Stomach (tissue), 8 donors: ENCODE measurements at regions not wholly inside any gene's neighbourhood (a gene's known extent, or its start where the extent isn't known, plus 50 kb on each side); places are given as distances from the start of the nearest gene placed in this dataset.

ENCODE experiments used
- DNase-seq, 2 donors: peaks; one replicate each; pipeline versions ENCODE4 v3.0.0 to v3.0.0-alpha.2; 2013 to 2019
- H3K27ac ChIP-seq, 5 donors: fragments of 200-600 bp in 4 of 5; sonication (generic) in 4 of 5; one replicate each; pipeline ENCODE4 v1.5.1; 2013 to 2019; ENCODE audit warnings: mild to moderate bottlenecking in 1 of 5, moderate library complexity in 1 of 5
- H3K27me3 ChIP-seq, 3 donors: fragments of 200-600 bp; sonication (generic); one replicate each; pipeline ENCODE4 v1.5.1; 2017 to 2019; ENCODE audit warnings: mixed run types in 1 of 3
- H3K36me3 ChIP-seq, 4 donors: fragments of 200-600 bp; sonication (generic); 1 replicate in 3 of 4; 2 replicates in 1 of 4; pipeline ENCODE4 v1.5.1; 2016 to 2019
- H3K4me1 ChIP-seq, 4 donors: fragments of 200-600 bp; sonication (generic); one replicate each; pipeline ENCODE4 v1.5.1; 2016 to 2019
- H3K4me3 ChIP-seq, 4 donors: fragments of 200-600 bp; sonication (generic) in 3 of 4; one replicate each; pipeline ENCODE4 v1.5.1; 2016 to 2019; ENCODE audit warnings: mild to moderate bottlenecking in 1 of 4
- H3K9me3 ChIP-seq, 4 donors: fragments of 200-600 bp; sonication (generic); one replicate each; pipeline ENCODE4 v1.5.1; 2016 to 2019
- CTCF ChIP-seq, 7 experiments: fragments of 450-650 bp in 4 of 7; fragments of 200-600 bp in 3 of 7; sonication (generic) in 3 of 7; IDR thresholded peaks; one replicate each; pipeline ENCODE4 v1.5.1; 2016 to 2019; ENCODE audit warnings: antibody characterized with exemption in 7 of 7, control low read depth in 2 of 7, mild to moderate bottlenecking in 1 of 7
- EP300 ChIP-seq: sonication (generic); formaldehyde crosslinking; IDR thresholded peaks from one replicate; pipeline ENCODE4 v1.6.1; 2017; ENCODE audit warnings: antibody characterized with exemption
- POLR2A ChIP-seq, 4 donors: fragments of 450-650 bp; IDR thresholded peaks; one replicate each; pipeline ENCODE4 v1.6.1; 2016; ENCODE audit warnings: antibody characterized with exemption in 4 of 4, control low read depth in 2 of 4, mild to moderate bottlenecking in 1 of 4, moderate library complexity in 1 of 4
- POLR2AphosphoS5 ChIP-seq, 3 donors: sonication (generic); formaldehyde crosslinking; IDR thresholded peaks; one replicate each; pipeline ENCODE4 v1.6.1; 2016; ENCODE audit warnings: antibody characterized with exemption in 3 of 3
- WGBS, 5 donors: extraction: QIAGEN DNeasy Blood & Tissue Kit in 3 of 5; methylation state at CpG; one replicate each; pipeline versions ENCODE4 v1.1.5 to v1.1.7; 2013 to 2018; 5-methylcytosine and 5-hydroxymethylcytosine counted together
- intact Hi-C: fragments of 100-400 bp; cut with DNase I; formaldehyde crosslinking; loops from one replicate; pipeline ENCODE4 v1.15.1; 2023; ENCODE audit warnings: low total_unique reads
- donor health status: healthy with polysubstance abuse.
- donor health status: Bipolar disorder and iron deficiency.
- donor health status: healthy.

GRCh38 chr12:118689793-118690192, 291.5 kb upstream of the SRRM4 start:
- Histone ChIP-seq H3K27ac (no peak overlapping the region), H3K36me3 (no peaks in the 10 kb centered on the region), H3K27me3 (no peaks in the 10 kb centered on the region), H3K9me3 (no peaks in the 10 kb centered on the region), H3K4me3 (no peak overlapping the region), H3K4me1 (no peaks in the 10 kb centered on the region)
- WGBS, 5 donors = 18 to 32% (median 23%) methylated on average over 3 of the region's 3 CpGs
- no peak for TF ChIP-seq EP300
- TF ChIP-seq POLR2AphosphoS5 (IDR thresholded peaks at IDR 0.05) = no peak
- TF ChIP-seq CTCF (IDR thresholded peaks at IDR 0.05) = no peak
- no peak for TF ChIP-seq POLR2A (IDR thresholded peaks at IDR 0.05)
- DNase-seq = no peak
- intact Hi-C loops = no loop called here

GRCh38 chr12:118690506-118690905, 290.8 kb upstream of the SRRM4 start:
- no peaks in the 10 kb centered on the region for H3K4me1 ChIP-seq
- H3K36me3 ChIP-seq = no peaks in the 10 kb centered on the region
- no peak overlapping the region for H3K27ac ChIP-seq
- 45 to 67% (median 58%) methylated on average over 3 of the region's 3 CpGs for WGBS, 5 donors
- no peak for TF ChIP-seq CTCF (IDR thresholded peaks at IDR 0.05)
- TF ChIP-seq POLR2AphosphoS5 (IDR thresholded peaks at IDR 0.05) = no peak
- no peak for TF ChIP-seq EP300
- no peak for TF ChIP-seq POLR2A (IDR thresholded peaks at IDR 0.05)
- intact Hi-C loops = no loop called here
- no peak overlapping the region for H3K4me3 ChIP-seq
- no peak for DNase-seq
- H3K27me3 ChIP-seq = no peaks in the 10 kb centered on the region
- no peaks in the 10 kb centered on the region for H3K9me3 ChIP-seq

- Histone ChIP-seq H3K9me3 (no peaks in the 10 kb centered on the region), H3K36me3 (no peaks in the 10 kb centered on the region), H3K27me3 (no peaks in the 10 kb centered on the region), H3K27ac (no peak overlapping the region), H3K4me1 (no peaks in the 10 kb centered on the region), H3K4me3 (no peak overlapping the region)
- no peak for DNase-seq
- WGBS, 5 donors = 76 to 83% (median 79%) methylated on average over 11 of the region's 11 CpGs
- intact Hi-C loops = no loop called here
- TF ChIP-seq CTCF (IDR thresholded peaks at IDR 0.05) (no peak), POLR2AphosphoS5 (IDR thresholded peaks at IDR 0.05) (no peak), EP300 (no peak), POLR2A (IDR thresholded peaks at IDR 0.05) (no peak)
These were observed 287.1 kb upstream of the SRRM4 start for GRCh38 chr12:118694128-118694775.

- no peak overlapping the region for H3K4me3 ChIP-seq
- H3K4me1 ChIP-seq = no peaks in the 10 kb centered on the region
- H3K36me3 ChIP-seq = no peaks in the 10 kb centered on the region
- H3K9me3 ChIP-seq = peaks cover 0 to 15% (median 4%) of the 10 kb centered on the region in 4 donors
- H3K27me3 ChIP-seq = no peaks in the 10 kb centered on the region
- no peak for DNase-seq
- intact Hi-C loops = no loop called here
- no peak overlapping the region for H3K27ac ChIP-seq
- WGBS, 5 donors = 55 to 61% (median 61%) methylated on average over 5 of the region's 5 CpGs
- TF ChIP-seq POLR2A (IDR thresholded peaks at IDR 0.05) (no peak), EP300 (no peak), CTCF (IDR thresholded peaks at IDR 0.05) (no peak), POLR2AphosphoS5 (IDR thresholded peaks at IDR 0.05) (no peak)
These were observed 276.7 kb upstream of the SRRM4 start for GRCh38 chr12:118704527-118705241.
